DND-41 (cell line): ENCODE measurements at regions not wholly inside any gene's neighbourhood (a gene's known extent, or its start where the extent isn't known, plus 50 kb on each side); places are given as distances from the start of the nearest gene placed in this dataset.

Source experiments
- ATAC-seq: fragments of 200-7000 bp; cut with Tn5 transposase; 3 replicates; pipeline ENCODE4 v1.9.1; 2021; ENCODE audit warnings: low read depth; ENCODE audit not compliant: insufficient read depth
- DNase-seq: peaks from one replicate; pipeline ENCODE4 v3.0.0-alpha.2; 2020
- H2AFZ ChIP-seq: 2 replicates; pipeline ENCODE4 v1.6.0; 2012; ENCODE audit warnings: low read depth, low read length
- H3K27ac ChIP-seq: 2 replicates; pipeline ENCODE4 v1.5.1; 2012; ENCODE audit warnings: low read length, inconsistent platforms
- H3K27me3 ChIP-seq: fragments of 200-600 bp; sonication (generic); 2 replicates; pipeline ENCODE4 v1.6.0; 2012; ENCODE audit warnings: low read length, mild to moderate bottlenecking, inconsistent platforms; ENCODE audit not compliant: insufficient read depth, poor library complexity
- H3K36me3 ChIP-seq: 2 replicates; pipeline ENCODE4 v1.5.1; 2012; ENCODE audit warnings: low read length, inconsistent platforms; ENCODE audit not compliant: insufficient read depth
- H3K4me1 ChIP-seq: 2 replicates; pipeline ENCODE4 v1.5.1; 2012; ENCODE audit warnings: mild to moderate bottlenecking, low read length; ENCODE audit not compliant: insufficient read depth
- H3K4me2 ChIP-seq: 2 replicates; pipeline ENCODE4 v1.6.0; 2012; ENCODE audit warnings: mild to moderate bottlenecking, moderate library complexity, low read length, inconsistent platforms; ENCODE audit not compliant: insufficient read depth
- H3K4me3 ChIP-seq, 2 experiments: fragments of 200-600 bp in 1 of 2; shearing (Covaris generic) in 1 of 2; 2 replicates each; pipeline ENCODE4 v1.5.1; 2012 to 2016; ENCODE audit warnings: inconsistent platforms in 2 of 2, low read length in 2 of 2, mild to moderate bottlenecking in 2 of 2, low read depth in 1 of 2, moderate library complexity in 1 of 2
- H3K79me2 ChIP-seq: 2 replicates; pipeline ENCODE4 v1.6.0; 2012; ENCODE audit warnings: low read length, inconsistent platforms; ENCODE audit not compliant: insufficient read depth
- H3K9ac ChIP-seq: 2 replicates; pipeline ENCODE4 v1.6.0; 2012; ENCODE audit warnings: low read depth, mild to moderate bottlenecking, inconsistent platforms, low read length, moderate library complexity
- H3K9me3 ChIP-seq: 2 replicates; pipeline ENCODE4 v1.5.1; 2012; ENCODE audit warnings: low read length, moderate library complexity, mild to moderate bottlenecking, inconsistent platforms; ENCODE audit not compliant: insufficient read depth, severe bottlenecking
- H4K20me1 ChIP-seq: 2 replicates; pipeline ENCODE4 v1.6.0; 2012; ENCODE audit warnings: low read length; ENCODE audit not compliant: insufficient read depth
- EZH2 ChIP-seq: IDR thresholded peaks from 3 replicates; pipeline ENCODE4 v1.6.1; 2012; ENCODE audit warnings: borderline replicate concordance, low read depth, mild to moderate bottlenecking, moderate library complexity, low read length, inconsistent platforms; ENCODE audit not compliant: severe bottlenecking
- TF ChIP-seq, protein P1 (sequence below): IDR thresholded peaks from 2 replicates; pipeline ENCODE4 v1.5.1; 2012; ENCODE audit warnings: borderline replicate concordance, low read length, moderate library complexity, mild to moderate bottlenecking; ENCODE audit not compliant: poor library complexity, severe bottlenecking; ENCODE audit errors: extremely low read depth

DNA sequence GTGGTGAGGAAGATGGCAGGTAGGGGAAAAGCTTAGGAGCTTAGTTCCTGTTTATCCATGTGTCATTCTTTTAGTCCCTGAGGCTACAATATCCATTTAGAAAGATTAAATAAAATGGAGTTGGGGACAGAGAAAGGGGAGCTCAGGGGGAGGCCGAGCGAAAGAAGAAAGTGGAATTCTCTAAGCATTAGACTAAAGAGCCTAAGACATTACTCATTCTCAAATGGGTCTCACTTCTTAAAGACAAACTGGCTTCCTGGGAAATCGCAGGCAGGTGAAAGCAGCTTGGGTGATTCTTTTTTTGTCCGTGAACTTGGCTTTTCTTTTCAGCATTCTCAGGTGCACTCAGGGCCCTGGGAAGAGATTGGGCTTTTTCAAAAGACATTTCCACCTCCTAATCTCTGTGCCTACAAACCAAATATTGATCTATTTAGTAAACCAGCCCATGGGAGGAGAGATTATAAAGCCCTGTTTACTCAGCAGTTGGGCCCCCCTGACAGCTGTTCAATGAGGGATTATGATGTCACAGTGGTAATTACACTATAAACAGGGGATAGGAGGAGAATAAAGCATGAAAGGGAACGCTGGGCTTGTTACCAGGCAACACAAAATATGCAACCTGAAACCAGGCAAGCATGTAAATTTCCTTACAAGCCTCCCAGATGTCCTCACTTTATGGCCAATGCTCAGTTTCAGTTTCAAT, 584.0 kb downstream of the ACTL7B start:
- peak; percentile 33; the same call in 1 of the 3 replicates for ATAC-seq
- H3K4me2 ChIP-seq, result peak overlapping the region; percentile 33; the same call in 1 of the 2 replicates
- H3K27me3 ChIP-seq, result no peaks in the 10 kb centered on the region
- no peak overlapping the region for H3K27ac ChIP-seq
- no peak for DNase-seq
- no peaks in the 10 kb centered on the region for H3K79me2 ChIP-seq
- H3K4me1 ChIP-seq, result no peaks in the 10 kb centered on the region
- H3K36me3 ChIP-seq, result no peaks in the 10 kb centered on the region
- H3K9me3 ChIP-seq, result no peaks in the 10 kb centered on the region
- TF ChIP-seq, protein P1, sequence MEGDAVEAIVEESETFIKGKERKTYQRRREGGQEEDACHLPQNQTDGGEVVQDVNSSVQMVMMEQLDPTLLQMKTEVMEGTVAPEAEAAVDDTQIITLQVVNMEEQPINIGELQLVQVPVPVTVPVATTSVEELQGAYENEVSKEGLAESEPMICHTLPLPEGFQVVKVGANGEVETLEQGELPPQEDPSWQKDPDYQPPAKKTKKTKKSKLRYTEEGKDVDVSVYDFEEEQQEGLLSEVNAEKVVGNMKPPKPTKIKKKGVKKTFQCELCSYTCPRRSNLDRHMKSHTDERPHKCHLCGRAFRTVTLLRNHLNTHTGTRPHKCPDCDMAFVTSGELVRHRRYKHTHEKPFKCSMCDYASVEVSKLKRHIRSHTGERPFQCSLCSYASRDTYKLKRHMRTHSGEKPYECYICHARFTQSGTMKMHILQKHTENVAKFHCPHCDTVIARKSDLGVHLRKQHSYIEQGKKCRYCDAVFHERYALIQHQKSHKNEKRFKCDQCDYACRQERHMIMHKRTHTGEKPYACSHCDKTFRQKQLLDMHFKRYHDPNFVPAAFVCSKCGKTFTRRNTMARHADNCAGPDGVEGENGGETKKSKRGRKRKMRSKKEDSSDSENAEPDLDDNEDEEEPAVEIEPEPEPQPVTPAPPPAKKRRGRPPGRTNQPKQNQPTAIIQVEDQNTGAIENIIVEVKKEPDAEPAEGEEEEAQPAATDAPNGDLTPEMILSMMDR, result no peak
- no peaks in the 10 kb centered on the region for H4K20me1 ChIP-seq
- H3K9ac ChIP-seq, result no peak overlapping the region
- H3K4me3 ChIP-seq, result no peak overlapping the region
- peak overlapping the region; percentile 26; the same call in 1 of the 2 replicates for H2AFZ ChIP-seq

GRCh38 chr9:108271236-108271635, 584.5 kb downstream of the ACTL7B start:
- H3K4me2 ChIP-seq, result no peak overlapping the region
- H3K27ac ChIP-seq, result no peak overlapping the region
- H3K9me3 ChIP-seq, result no peaks in the 10 kb centered on the region
- H3K4me1 ChIP-seq, result no peaks in the 10 kb centered on the region
- no peaks in the 10 kb centered on the region for H3K36me3 ChIP-seq
- H3K4me3 ChIP-seq, result no peak overlapping the region
- H2AFZ ChIP-seq, result no peak overlapping the region
- H3K79me2 ChIP-seq, result no peaks in the 10 kb centered on the region
- ATAC-seq (no peak), DNase-seq (no peak)
- no peak for TF ChIP-seq EZH2
- TF ChIP-seq, protein P1, result no peak
- H4K20me1 ChIP-seq, result no peaks in the 10 kb centered on the region
- no peaks in the 10 kb centered on the region for H3K27me3 ChIP-seq
- no peak overlapping the region for H3K9ac ChIP-seq

DNA sequence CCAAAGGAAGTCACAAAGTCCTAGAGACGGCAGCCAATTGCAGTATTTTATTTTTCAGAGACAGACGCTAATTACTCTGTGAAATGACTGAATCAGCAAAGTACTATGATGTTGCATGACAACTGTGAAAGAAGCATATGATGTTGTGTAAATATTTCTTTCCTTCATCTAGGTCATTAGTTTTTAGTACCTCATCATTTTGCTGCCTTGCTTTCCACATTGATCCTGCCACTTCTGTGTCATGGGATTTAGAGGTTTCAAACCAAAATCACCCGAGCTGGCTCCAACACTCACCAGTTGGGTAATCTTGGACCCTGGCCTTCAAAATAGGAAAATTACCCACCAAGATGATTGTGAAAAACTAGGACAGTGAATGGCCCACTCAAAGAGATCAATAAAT, 585.2 kb downstream of the ACTL7B start:
- H3K4me1 ChIP-seq, result no peaks in the 10 kb centered on the region
- no peak for ATAC-seq
- no peak for DNase-seq
- no peak overlapping the region for H3K4me3 ChIP-seq
- no peak overlapping the region for H3K9ac ChIP-seq
- no peak for TF ChIP-seq EZH2
- TF ChIP-seq, protein P1, result no peak
- H3K27me3 ChIP-seq, result no peaks in the 10 kb centered on the region
- H3K79me2 ChIP-seq, result no peaks in the 10 kb centered on the region
- H3K9me3 ChIP-seq, result no peaks in the 10 kb centered on the region
- H4K20me1 ChIP-seq, result no peaks in the 10 kb centered on the region
- no peak overlapping the region for H3K4me2 ChIP-seq
- no peaks in the 10 kb centered on the region for H3K36me3 ChIP-seq
- no peak overlapping the region for H3K27ac ChIP-seq
- no peak overlapping the region for H2AFZ ChIP-seq

- H3K36me3 ChIP-seq, result no peaks in the 10 kb centered on the region
- no peak overlapping the region for H3K27ac ChIP-seq
- no peaks in the 10 kb centered on the region for H3K27me3 ChIP-seq
- no peaks in the 10 kb centered on the region for H3K9me3 ChIP-seq
- H4K20me1 ChIP-seq, result no peaks in the 10 kb centered on the region
- ATAC-seq (no peak), DNase-seq (no peak)
- no peak for TF ChIP-seq EZH2
- TF ChIP-seq, protein P1, result no peak
- no peak overlapping the region for H3K4me3 ChIP-seq
- no peak overlapping the region for H2AFZ ChIP-seq
- no peaks in the 10 kb centered on the region for H3K4me1 ChIP-seq
- H3K9ac ChIP-seq, result no peak overlapping the region
- H3K79me2 ChIP-seq, result no peaks in the 10 kb centered on the region
- H3K4me2 ChIP-seq, result no peak overlapping the region
Measured at GRCh38 chr9:108270051-108270450, 585.7 kb downstream of the ACTL7B start.
